BE2C (cell line): ENCODE measurements at regions not wholly inside any gene's neighbourhood (a gene's known extent, or its start where the extent isn't known, plus 50 kb on each side); places are given as distances from the start of the nearest gene placed in this dataset.

Source experiments
- DNase-seq: peaks from one replicate; pipeline ENCODE4 v3.0.0-alpha.2; 2020
- H3K27me3 ChIP-seq: fragments of 250-450 bp; sonication (Bioruptor Pico); 2 replicates; pipeline ENCODE4 v1.5.1; 2020; ENCODE audit warnings: mild to moderate bottlenecking
- H3K36me3 ChIP-seq: fragments of 250-450 bp; sonication (Bioruptor Pico); 2 replicates; pipeline ENCODE4 v1.5.1; 2020; ENCODE audit warnings: mild to moderate bottlenecking
- H3K4me1 ChIP-seq: fragments of 250-450 bp; sonication (Bioruptor Pico); 2 replicates; pipeline ENCODE4 v1.5.1; 2020
- H3K4me3 ChIP-seq: 2 replicates; pipeline ENCODE4 v1.5.1; 2011; ENCODE audit warnings: low read depth, low read length
- H3K9me3 ChIP-seq: fragments of 250-450 bp; sonication (Bioruptor Pico); 2 replicates; pipeline ENCODE4 v1.5.1; 2020
- CTCF ChIP-seq: IDR thresholded peaks from 2 replicates; pipeline ENCODE4 v1.5.1; 2012; ENCODE audit warnings: mild to moderate bottlenecking, low read depth, low read length

- TF ChIP-seq CTCF = no peak
- Histone ChIP-seq H3K36me3 (no peaks in the 10 kb centered on the region), H3K9me3 (no peaks in the 10 kb centered on the region), H3K4me1 (no peaks in the 10 kb centered on the region), H3K27me3 (no peaks in the 10 kb centered on the region), H3K4me3 (no peak overlapping the region)
- DNase-seq = no peak
Measured at GRCh38 chr13:106306748-106307277, 228.6 kb downstream of the EFNB2 start.

- H3K4me3 ChIP-seq = no peak overlapping the region
- no peak for TF ChIP-seq CTCF
Measured at GRCh38 chr13:106302843-106303242, 232.6 kb downstream of the EFNB2 start.

GRCh38 chr13:106302011-106302410 lies 233.5 kb downstream of the EFNB2 start:
- no peaks in the 10 kb centered on the region for H3K36me3 ChIP-seq
- no peak for DNase-seq
- no peaks in the 10 kb centered on the region for H3K4me1 ChIP-seq
- H3K4me3 ChIP-seq = no peak overlapping the region
- TF ChIP-seq CTCF = no peak
- no peaks in the 10 kb centered on the region for H3K9me3 ChIP-seq
- H3K27me3 ChIP-seq = no peaks in the 10 kb centered on the region

More at GRCh38 chr13:106302843-106303242, 232.6 kb downstream of the EFNB2 start:
- no peaks in the 10 kb centered on the region for H3K36me3 ChIP-seq
- no peaks in the 10 kb centered on the region for H3K9me3 ChIP-seq
- H3K27me3 ChIP-seq = no peaks in the 10 kb centered on the region
- DNase-seq = no peak
- H3K4me1 ChIP-seq = no peaks in the 10 kb centered on the region

- no peaks in the 10 kb centered on the region for H3K9me3 ChIP-seq
- no peak for DNase-seq
- no peaks in the 10 kb centered on the region for H3K27me3 ChIP-seq
- no peaks in the 10 kb centered on the region for H3K36me3 ChIP-seq
- no peak for TF ChIP-seq CTCF
- no peaks in the 10 kb centered on the region for H3K4me1 ChIP-seq
- no peak overlapping the region for H3K4me3 ChIP-seq
Measured at GRCh38 chr13:106299621-106300020, 235.8 kb downstream of the EFNB2 start.

- Histone ChIP-seq H3K4me3 (no peak overlapping the region), H3K36me3 (no peaks in the 10 kb centered on the region), H3K9me3 (no peaks in the 10 kb centered on the region), H3K27me3 (no peaks in the 10 kb centered on the region), H3K4me1 (no peaks in the 10 kb centered on the region)
- no peak for TF ChIP-seq CTCF
- no peak for DNase-seq
Measured at GRCh38 chr13:106297283-106297682, 238.2 kb downstream of the EFNB2 start.

- H3K4me3 ChIP-seq = no peak overlapping the region
- no peaks in the 10 kb centered on the region for H3K9me3 ChIP-seq
- no peak for TF ChIP-seq CTCF
- H3K36me3 ChIP-seq = no peaks in the 10 kb centered on the region
- H3K4me1 ChIP-seq = no peaks in the 10 kb centered on the region
- no peaks in the 10 kb centered on the region for H3K27me3 ChIP-seq
- DNase-seq = no peak
Measured at GRCh38 chr13:106296723-106297122, 238.7 kb downstream of the EFNB2 start.
